Liver (tissue), 7 donors: ENCODE measurements at regions not wholly inside any gene's neighbourhood (a gene's known extent, or its start where the extent isn't known, plus 50 kb on each side); places are given as distances from the start of the nearest gene placed in this dataset.

ENCODE experiments used
- DNase-seq: peaks from one replicate; pipeline ENCODE4 v3.0.0-alpha.2; 2017; ENCODE audit warnings: low spot score
- H3K27ac ChIP-seq, 2 donors: one replicate each; pipeline ENCODE4 v1.7.0; 2013; ENCODE audit warnings: inconsistent platforms in 2 of 2, low read length in 2 of 2, control low read depth in 1 of 2, low read depth in 1 of 2, mild to moderate bottlenecking in 1 of 2
- H3K27me3 ChIP-seq, 4 donors: one replicate each; pipeline versions ENCODE4 v1.6.1 to v1.7.0; 2013; ENCODE audit warnings: low read length in 3 of 4, inconsistent platforms in 1 of 4, mild to moderate bottlenecking in 1 of 4, moderate library complexity in 1 of 4; ENCODE audit not compliant: control insufficient read depth in 4 of 4, insufficient read depth in 4 of 4
- H3K36me3 ChIP-seq, 4 donors: one replicate each; pipeline versions ENCODE4 v1.6.1 to v1.7.0; 2013; ENCODE audit warnings: low read length in 3 of 4, mild to moderate bottlenecking in 3 of 4, low read depth in 1 of 4, moderate library complexity in 1 of 4; ENCODE audit not compliant: control insufficient read depth in 4 of 4, insufficient read depth in 3 of 4
- H3K4me1 ChIP-seq, 4 donors: one replicate each; pipeline versions ENCODE4 v1.6.1 to v1.7.0; 2013; ENCODE audit warnings: low read length in 3 of 4, mild to moderate bottlenecking in 3 of 4, moderate library complexity in 1 of 4; ENCODE audit not compliant: control insufficient read depth in 4 of 4, insufficient read depth in 4 of 4
- H3K4me3 ChIP-seq, 3 donors: one replicate each; pipeline versions ENCODE4 v1.6.1 to v1.7.0; 2013; ENCODE audit warnings: low read length in 3 of 3, control low read depth in 1 of 3, low read depth in 1 of 3, mild to moderate bottlenecking in 1 of 3
- H3K9ac ChIP-seq, 2 donors: one replicate each; pipeline ENCODE4 v1.7.0; 2013; ENCODE audit warnings: low read length in 2 of 2, mild to moderate bottlenecking in 2 of 2, moderate library complexity in 2 of 2, control low read depth in 1 of 2, low read depth in 1 of 2
- H3K9me3 ChIP-seq, 4 donors: one replicate each; pipeline versions ENCODE4 v1.6.1 to v1.7.0; 2013; ENCODE audit warnings: low read length in 3 of 4; ENCODE audit not compliant: control insufficient read depth in 4 of 4
- ATF3 ChIP-seq: IDR thresholded peaks from 2 replicates; pipeline ENCODE4 v1.6.1; 2016; ENCODE audit warnings: antibody characterized with exemption
- CTCF ChIP-seq: fragments of 150-350 bp; IDR thresholded peaks from 2 replicates; pipeline ENCODE4 v1.5.1; 2017; ENCODE audit warnings: improper control_type of control experiment, low read depth, low read length; ENCODE audit not compliant: missing input control
- EGR1 ChIP-seq, 2 donors: IDR thresholded peaks; 2 replicates each; pipeline ENCODE4 v1.6.1; 2016 to 2018; ENCODE audit warnings: antibody characterized with exemption in 2 of 2, low read depth in 2 of 2
- FOXA1 ChIP-seq: IDR thresholded peaks from 2 replicates; pipeline ENCODE4 v1.6.1; 2016; ENCODE audit warnings: antibody characterized with exemption
- FOXA2 ChIP-seq: IDR thresholded peaks from 2 replicates; pipeline ENCODE4 v1.6.1; 2016; ENCODE audit warnings: antibody characterized with exemption
- GABPA ChIP-seq, 2 donors: IDR thresholded peaks in 1 of 2; conservative IDR thresholded peaks in 1 of 2; 2 replicates each; pipeline ENCODE4 v1.6.1; 2016; ENCODE audit warnings: antibody characterized with exemption in 2 of 2, mild to moderate bottlenecking in 1 of 2, moderate library complexity in 1 of 2
- HNF4A ChIP-seq, 2 donors: conservative IDR thresholded peaks; 2 replicates each; pipeline ENCODE4 v1.6.1; 2016; ENCODE audit warnings: antibody characterized with exemption in 2 of 2, mild to moderate bottlenecking in 2 of 2
- HNF4G ChIP-seq: IDR thresholded peaks from 2 replicates; pipeline ENCODE4 v1.6.1; 2016; ENCODE audit warnings: antibody characterized with exemption
- JUND ChIP-seq, 2 donors: IDR thresholded peaks; 2 replicates each; pipeline ENCODE4 v1.6.1; 2016; ENCODE audit warnings: antibody characterized with exemption in 2 of 2
- MAX ChIP-seq: IDR thresholded peaks from 2 replicates; pipeline ENCODE4 v1.6.1; 2016; ENCODE audit warnings: antibody characterized with exemption
- NR2F2 ChIP-seq: IDR thresholded peaks from 2 replicates; pipeline ENCODE4 v1.6.1; 2016; ENCODE audit warnings: antibody characterized with exemption
- REST ChIP-seq: IDR thresholded peaks from 2 replicates; pipeline ENCODE4 v1.6.1; 2016; ENCODE audit warnings: antibody characterized with exemption, mild to moderate bottlenecking
- RXRA ChIP-seq, 2 donors: IDR thresholded peaks; 2 replicates each; pipeline ENCODE4 v1.6.1; 2017 to 2018; ENCODE audit warnings: antibody characterized with exemption in 2 of 2, mild to moderate bottlenecking in 1 of 2
- SP1 ChIP-seq: IDR thresholded peaks from 2 replicates; pipeline ENCODE4 v1.6.1; 2018; ENCODE audit warnings: antibody characterized with exemption, mild to moderate bottlenecking
- TAF1 ChIP-seq: conservative IDR thresholded peaks from 2 replicates; pipeline ENCODE4 v1.6.1; 2016; ENCODE audit warnings: antibody characterized with exemption, mild to moderate bottlenecking
- YY1 ChIP-seq: IDR thresholded peaks from 2 replicates; pipeline ENCODE4 v1.6.1; 2016; ENCODE audit warnings: antibody characterized with exemption, mild to moderate bottlenecking
- ZBTB33 ChIP-seq: IDR thresholded peaks from 2 replicates; pipeline ENCODE4 v1.6.1; 2016; ENCODE audit warnings: antibody characterized with exemption
- donor health status: healthy.
- donor health status: healthy.
- donor health status: healthy.
- donor health status: healthy.

DNA sequence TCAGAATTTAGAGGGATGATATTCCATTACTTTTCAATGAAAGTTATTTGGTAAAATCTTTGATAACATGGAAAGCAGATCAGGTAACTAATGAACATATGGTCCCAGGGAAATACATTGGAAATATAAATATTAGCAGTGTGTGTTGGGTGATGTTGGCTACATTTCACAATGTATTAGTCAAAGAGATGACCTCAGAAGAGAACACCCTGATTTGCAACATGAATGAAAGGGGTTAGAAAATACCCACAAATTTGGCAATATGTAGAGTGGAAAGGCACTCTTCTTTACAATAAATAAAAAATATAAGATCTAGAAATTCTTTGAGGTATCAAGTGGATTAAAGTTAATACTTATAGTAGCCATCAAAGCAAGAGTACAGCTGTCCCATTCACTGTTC, 606.7 kb downstream of the PSAT1 start (continued):
- TF ChIP-seq REST (no peak), TAF1 (no peak), HNF4G (no peak), NR2F2 (no peak), YY1 (no peak), MAX (no peak), SP1 (no peak), HNF4A (conservative IDR thresholded peaks at IDR 0.05) (no peak)

- DNase-seq, result no peak
- H3K9me3 ChIP-seq, result peaks cover 0 to 4% (median 0%) of the 10 kb centered on the region in 4 donors
- no peak for TF ChIP-seq YY1
- TF ChIP-seq NR2F2, result no peak
- no peak for TF ChIP-seq ZBTB33
- TF ChIP-seq FOXA2, result no peak
- TF ChIP-seq GABPA (IDR thresholded peaks at IDR 0.05 in 1 of 2, conservative IDR thresholded peaks at IDR 0.05 in 1 of 2), result no peak
- no peak for TF ChIP-seq SP1
- TF ChIP-seq JUND (IDR thresholded peaks at IDR 0.05), result no peak
- TF ChIP-seq HNF4A (conservative IDR thresholded peaks at IDR 0.05), result no peak
- no peak for TF ChIP-seq ATF3
- TF ChIP-seq REST, result no peak
- no peak for TF ChIP-seq EGR1 (IDR thresholded peaks at IDR 0.05; ENCODE audit: low read depth in 2 of 2)
- no peak for TF ChIP-seq FOXA1
- TF ChIP-seq HNF4G, result no peak
- no peak for TF ChIP-seq MAX
- TF ChIP-seq RXRA (IDR thresholded peaks at IDR 0.05), result no peak
- TF ChIP-seq TAF1, result no peak
- TF ChIP-seq CTCF, result no peak
These were observed 607.8 kb downstream of the PSAT1 start for GRCh38 chr9:78904686-78905085.

More at GRCh38 chr9:78904686-78905085, 607.8 kb downstream of the PSAT1 start:
- Histone ChIP-seq H3K9ac (no peak overlapping the region), H3K4me1 (no peaks in the 10 kb centered on the region), H3K27ac (no peak overlapping the region), H3K4me3 (no peak overlapping the region), H3K27me3 (no peaks in the 10 kb centered on the region), H3K36me3 (no peaks in the 10 kb centered on the region)
